Peyer's patch (tissue), 4 donors: ENCODE measurements at regions not wholly inside any gene's neighbourhood (a gene's known extent, or its start where the extent isn't known, plus 50 kb on each side); places are given as distances from the start of the nearest gene placed in this dataset.

Source experiments
- POLR2A ChIP-seq, 2 donors: fragments of 450-650 bp; IDR thresholded peaks; one replicate each; pipeline ENCODE4 v1.5.1; 2017; ENCODE audit warnings: antibody characterized with exemption in 2 of 2, mild to moderate bottlenecking in 2 of 2, moderate library complexity in 2 of 2
- TF ChIP-seq, protein P1 (sequence below), 6 experiments: fragments of 450-650 bp in 4 of 6; fragments of 200-600 bp in 2 of 6; sonication (generic) in 1 of 6; IDR thresholded peaks; one replicate each; pipeline ENCODE4 v1.5.1; 2017 to 2019; ENCODE audit warnings: antibody characterized with exemption in 6 of 6, mild to moderate bottlenecking in 3 of 6, moderate library complexity in 1 of 6

DNA sequence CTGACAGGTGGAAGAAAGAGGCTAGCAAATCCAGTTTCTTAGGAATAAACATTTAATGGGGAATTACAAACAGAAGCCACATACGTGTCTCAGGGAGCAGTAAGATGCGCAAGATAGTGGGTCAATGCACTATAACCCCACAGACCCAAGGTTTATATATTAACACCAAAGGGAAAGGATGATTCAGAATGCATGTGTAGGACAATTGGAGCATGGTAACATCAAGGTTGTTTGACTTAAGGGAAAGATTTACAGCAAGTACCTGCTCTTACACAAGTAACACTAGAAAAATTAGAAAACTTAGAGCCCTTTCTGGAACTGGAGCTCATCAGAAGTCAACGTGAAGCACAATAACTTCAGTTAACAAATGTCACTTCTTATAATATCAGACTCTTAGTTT lies 161.1 kb upstream of the ZWINT start:
- TF ChIP-seq, protein P1, sequence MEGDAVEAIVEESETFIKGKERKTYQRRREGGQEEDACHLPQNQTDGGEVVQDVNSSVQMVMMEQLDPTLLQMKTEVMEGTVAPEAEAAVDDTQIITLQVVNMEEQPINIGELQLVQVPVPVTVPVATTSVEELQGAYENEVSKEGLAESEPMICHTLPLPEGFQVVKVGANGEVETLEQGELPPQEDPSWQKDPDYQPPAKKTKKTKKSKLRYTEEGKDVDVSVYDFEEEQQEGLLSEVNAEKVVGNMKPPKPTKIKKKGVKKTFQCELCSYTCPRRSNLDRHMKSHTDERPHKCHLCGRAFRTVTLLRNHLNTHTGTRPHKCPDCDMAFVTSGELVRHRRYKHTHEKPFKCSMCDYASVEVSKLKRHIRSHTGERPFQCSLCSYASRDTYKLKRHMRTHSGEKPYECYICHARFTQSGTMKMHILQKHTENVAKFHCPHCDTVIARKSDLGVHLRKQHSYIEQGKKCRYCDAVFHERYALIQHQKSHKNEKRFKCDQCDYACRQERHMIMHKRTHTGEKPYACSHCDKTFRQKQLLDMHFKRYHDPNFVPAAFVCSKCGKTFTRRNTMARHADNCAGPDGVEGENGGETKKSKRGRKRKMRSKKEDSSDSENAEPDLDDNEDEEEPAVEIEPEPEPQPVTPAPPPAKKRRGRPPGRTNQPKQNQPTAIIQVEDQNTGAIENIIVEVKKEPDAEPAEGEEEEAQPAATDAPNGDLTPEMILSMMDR (IDR thresholded peaks at IDR 0.05): no peak
- no peak for TF ChIP-seq POLR2A (IDR thresholded peaks at IDR 0.05)
